HG03565 (cell line): ENCODE measurements at regions not wholly inside any gene's neighbourhood (a gene's known extent, or its start where the extent isn't known, plus 50 kb on each side); places are given as distances from the start of the nearest gene placed in this dataset.

Source experiments
- ATAC-seq: cut with Tn5 transposase; IDR thresholded peaks from one replicate; pipeline ENCODE4 v1.9.1; 2021; ENCODE audit warnings: mild to moderate bottlenecking, moderate library complexity; ENCODE audit not compliant: unreplicated experiment

- no peak for ATAC-seq
Observed at GRCh38 chr2:67651565-67651964, 254.4 kb downstream of the ETAA1 start.

- ATAC-seq, result peak; percentile 76
Observed at GRCh38 chr2:67652679-67653078, 255.5 kb downstream of the ETAA1 start.

- ATAC-seq, result no peak
Observed at GRCh38 chr2:67656875-67657274, 259.7 kb downstream of the ETAA1 start.

GRCh38 chr2:67658820-67659219, 261.7 kb downstream of the ETAA1 start:
- ATAC-seq, result no peak

GRCh38 chr2:67660015-67660602, 263.0 kb downstream of the ETAA1 start:
- ATAC-seq, result no peak

GRCh38 chr2:67660871-67661270, 263.7 kb downstream of the ETAA1 start:
- no peak for ATAC-seq

GRCh38 chr2:67662222-67662621, 265.1 kb downstream of the ETAA1 start:
- no peak for ATAC-seq

GRCh38 chr2:67663776-67664175, 266.6 kb downstream of the ETAA1 start:
- no peak for ATAC-seq

- no peak for ATAC-seq
Observed at GRCh38 chr2:67666386-67667053, 269.4 kb downstream of the ETAA1 start.

GRCh38 chr2:67667054-67667908, 270.1 kb downstream of the ETAA1 start:
- ATAC-seq, result no peak

- ATAC-seq, result no peak
Observed at GRCh38 chr2:67668538-67668937, 271.4 kb downstream of the ETAA1 start.

- no peak for ATAC-seq
Observed at GRCh38 chr2:67669168-67669567, 272.0 kb downstream of the ETAA1 start.

- ATAC-seq, result no peak
Observed at GRCh38 chr2:67669766-67670165, 272.6 kb downstream of the ETAA1 start.

GRCh38 chr2:67670747-67671183, 273.6 kb downstream of the ETAA1 start:
- no peak for ATAC-seq

GRCh38 chr2:67671464-67672450, 274.6 kb downstream of the ETAA1 start:
- peak; percentile 57 for ATAC-seq

GRCh38 chr2:67674668-67675067, 277.5 kb downstream of the ETAA1 start:
- no peak for ATAC-seq

GRCh38 chr2:67684991-67685390, 287.9 kb downstream of the ETAA1 start:
- no peak for ATAC-seq

- no peak for ATAC-seq
Observed at GRCh38 chr2:67686254-67686653, 289.1 kb downstream of the ETAA1 start.

GRCh38 chr2:67689186-67689585, 292.1 kb downstream of the ETAA1 start:
- ATAC-seq, result no peak

GRCh38 chr2:67689651-67690050, 292.5 kb downstream of the ETAA1 start:
- ATAC-seq, result no peak

- no peak for ATAC-seq
Observed at GRCh38 chr2:67694445-67694844, 297.3 kb downstream of the ETAA1 start.
